GM23248 (cell line): ENCODE measurements at regions not wholly inside any gene's neighbourhood (a gene's known extent, or its start where the extent isn't known, plus 50 kb on each side); places are given as distances from the start of the nearest gene placed in this dataset.

Experiments used
- EZH2 ChIP-seq: fragments of 200-600 bp; sonication (generic); IDR thresholded peaks from 2 replicates; pipeline ENCODE4 v1.6.1; 2018; ENCODE audit warnings: antibody characterized with exemption, mild to moderate bottlenecking; ENCODE audit not compliant: insufficient read depth, poor library complexity, severe bottlenecking
- EZH2phosphoT487 ChIP-seq: fragments of 200-600 bp; sonication (generic); IDR thresholded peaks from 2 replicates; pipeline ENCODE4 v1.6.1; 2018; ENCODE audit warnings: antibody characterized with exemption, moderate library complexity, mild to moderate bottlenecking, low read depth; ENCODE audit not compliant: insufficient read depth

DNA sequence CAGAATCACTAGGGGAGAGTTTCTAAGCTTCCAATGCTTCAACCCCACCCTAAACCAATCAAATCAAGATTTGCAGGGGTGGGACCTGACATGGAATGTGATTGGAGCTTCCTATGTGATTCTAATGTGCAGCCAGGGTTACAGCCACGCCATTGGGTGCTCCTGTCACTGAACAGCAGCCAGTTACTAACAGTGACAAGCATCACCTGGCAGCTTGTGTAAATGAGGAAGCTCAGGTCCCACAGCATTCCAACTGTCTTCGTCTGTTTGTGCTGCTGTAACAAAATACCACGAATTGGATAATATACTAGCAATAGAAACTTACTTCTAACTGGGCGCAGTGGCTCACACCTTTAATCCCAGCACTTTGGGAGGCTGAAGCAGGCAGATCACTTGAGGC is 294.9 kb downstream of the SHQ1 start:
- TF ChIP-seq EZH2 (no peak), EZH2phosphoT487 (no peak)
